PC-3 (cell line): ENCODE measurements at regions not wholly inside any gene's neighbourhood (a gene's known extent, or its start where the extent isn't known, plus 50 kb on each side); places are given as distances from the start of the nearest gene placed in this dataset.

Source experiments
- ATAC-seq: fragments of 200-7000 bp; cut with Tn5 transposase; 2 replicates; pipeline ENCODE4 v1.9.1; 2020; ENCODE audit warnings: mild to moderate bottlenecking, moderate library complexity
- BruUV-seq: library from RNA; stranded (reverse); fragments of 400-500 nt; replicated peaks from 2 replicates; lab custom pipeline; 2021; lab: Mats Ljungman, UMichigan
- CTCF ChIA-PET: fragments of 300-600 bp; sonication (Branson Sonifier 250); formaldehyde crosslinking; loops from one replicate; lab custom pipeline; 2022; ENCODE audit warnings: antibody characterized with exemption; lab: Charles Lee
- POLR2A ChIA-PET: fragments of 300-600 bp; sonication (Branson Sonifier 250); formaldehyde crosslinking; loops from one replicate; lab custom pipeline; 2022; ENCODE audit warnings: antibody characterized with exemption; ENCODE audit not compliant: unreplicated experiment; lab: Charles Lee
- DNase-seq: peaks from one replicate; pipeline ENCODE4 v3.0.0-alpha.2; 2015
- H2AFZ ChIP-seq: fragments of 300-600 bp; sonication (generic); 2 replicates; pipeline ENCODE4 v1.6.0; 2016; ENCODE audit warnings: antibody characterized with exemption, low read length
- H3F3A ChIP-seq: fragments of 300-600 bp; sonication (generic); one replicate; pipeline ENCODE4 v1.6.0; 2017; ENCODE audit warnings: antibody characterized with exemption, low read length, control low read depth, mild to moderate bottlenecking; ENCODE audit not compliant: unreplicated experiment
- H3K27ac ChIP-seq: fragments of 300-600 bp; sonication (generic); 2 replicates; pipeline ENCODE4 v1.5.1; 2016; ENCODE audit warnings: mild to moderate bottlenecking, low read length
- H3K27me3 ChIP-seq: fragments of 300-600 bp; sonication (generic); 2 replicates; pipeline ENCODE4 v1.6.1; 2016; ENCODE audit warnings: low read length, mixed read lengths
- H3K36me3 ChIP-seq: fragments of 300-600 bp; sonication (generic); 2 replicates; pipeline ENCODE4 v1.6.1; 2016; ENCODE audit warnings: low read depth, mixed run types, low read length, mixed read lengths
- H3K4me1 ChIP-seq: fragments of 300-600 bp; sonication (generic); 2 replicates; pipeline ENCODE4 v1.5.1; 2016; ENCODE audit warnings: low read length; ENCODE audit not compliant: insufficient read depth
- H3K4me2 ChIP-seq: fragments of 300-600 bp; sonication (generic); 2 replicates; pipeline ENCODE4 v1.6.0; 2016; ENCODE audit warnings: low read length
- H3K4me3 ChIP-seq: fragments of 300-600 bp; sonication (generic); 2 replicates; pipeline ENCODE4 v1.5.1; 2016; ENCODE audit warnings: mild to moderate bottlenecking, low read length, mixed read lengths
- H3K79me2 ChIP-seq: fragments of 300-600 bp; sonication (generic); 2 replicates; pipeline ENCODE4 v1.6.1; 2017; ENCODE audit warnings: low read length, mixed read lengths
- H3K9ac ChIP-seq: fragments of 300-600 bp; sonication (generic); 2 replicates; pipeline ENCODE4 v1.6.0; 2016; ENCODE audit warnings: mild to moderate bottlenecking, low read length
- H3K9me2 ChIP-seq: fragments of 300-600 bp; sonication (generic); replicated peaks from 2 replicates; pipeline ENCODE4 v1.6.1; 2016; ENCODE audit warnings: mixed run types, low read length, mixed read lengths
- H3K9me3 ChIP-seq: fragments of 300-600 bp; sonication (generic); 2 replicates; pipeline ENCODE4 v1.6.1; 2016; ENCODE audit warnings: low read length, mixed read lengths
- H4K20me1 ChIP-seq: fragments of 300-600 bp; sonication (generic); 2 replicates; pipeline ENCODE4 v1.6.1; 2016; ENCODE audit warnings: low read length, mixed read lengths
- EZH2 ChIP-seq: fragments of 300-600 bp; sonication (generic); IDR thresholded peaks from one replicate; pipeline ENCODE4 v1.6.1; 2017; ENCODE audit warnings: antibody characterized with exemption, mild to moderate bottlenecking, low read length; ENCODE audit not compliant: unreplicated experiment
- EZH2phosphoT487 ChIP-seq: fragments of 300-600 bp; sonication (generic); IDR thresholded peaks from 2 replicates; pipeline ENCODE4 v1.6.1; 2018; ENCODE audit warnings: mild to moderate bottlenecking, antibody characterized with exemption, low read length, borderline replicate concordance
- intact Hi-C: fragments of 100-400 bp; cut with micrococcal nuclease; formaldehyde crosslinking; loops from 2 replicates; pipeline ENCODE4 v1.9.0; 2023
- TF ChIP-seq, protein P1 (sequence below): fragments of 300-600 bp; sonication (generic); conservative IDR thresholded peaks from 2 replicates; pipeline ENCODE4 v1.5.1; 2017; ENCODE audit warnings: antibody characterized with exemption, low read depth, mild to moderate bottlenecking, low read length

DNA sequence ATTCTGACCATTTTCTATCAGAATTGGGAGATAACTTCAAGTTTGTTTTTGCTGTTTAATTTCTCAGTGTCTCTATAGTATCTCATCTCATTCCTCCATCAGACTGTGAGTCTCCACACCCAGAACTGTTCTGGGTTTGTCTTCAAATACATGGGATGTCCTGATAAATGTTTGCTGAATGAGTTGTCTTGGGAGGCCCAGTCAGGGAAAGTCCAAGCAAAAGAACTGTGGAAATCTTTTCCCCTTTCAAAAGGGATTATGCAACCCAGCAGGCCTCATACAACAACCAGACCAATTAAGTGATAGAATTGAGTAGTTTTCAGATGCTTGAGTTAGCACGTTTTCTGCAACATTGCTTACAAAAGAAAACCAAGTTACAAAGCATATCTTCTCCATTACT lies 324.4 kb downstream of the BRINP1 start:
- H4K20me1 ChIP-seq = no peaks in the 10 kb centered on the region
- CTCF ChIA-PET = no interaction called here
- no peaks in the 10 kb centered on the region for H3K27me3 ChIP-seq
- no peak overlapping the region for H3K4me3 ChIP-seq
- DNase-seq (no peak), ATAC-seq (no peak)
- H2AFZ ChIP-seq = no peak overlapping the region
- H3F3A ChIP-seq = no peaks in the 10 kb centered on the region
- H3K4me2 ChIP-seq = no peak overlapping the region
- H3K36me3 ChIP-seq = no peaks in the 10 kb centered on the region
- H3K9ac ChIP-seq = no peak overlapping the region
- no peaks in the 10 kb centered on the region for H3K79me2 ChIP-seq
- TF ChIP-seq, protein P1, sequence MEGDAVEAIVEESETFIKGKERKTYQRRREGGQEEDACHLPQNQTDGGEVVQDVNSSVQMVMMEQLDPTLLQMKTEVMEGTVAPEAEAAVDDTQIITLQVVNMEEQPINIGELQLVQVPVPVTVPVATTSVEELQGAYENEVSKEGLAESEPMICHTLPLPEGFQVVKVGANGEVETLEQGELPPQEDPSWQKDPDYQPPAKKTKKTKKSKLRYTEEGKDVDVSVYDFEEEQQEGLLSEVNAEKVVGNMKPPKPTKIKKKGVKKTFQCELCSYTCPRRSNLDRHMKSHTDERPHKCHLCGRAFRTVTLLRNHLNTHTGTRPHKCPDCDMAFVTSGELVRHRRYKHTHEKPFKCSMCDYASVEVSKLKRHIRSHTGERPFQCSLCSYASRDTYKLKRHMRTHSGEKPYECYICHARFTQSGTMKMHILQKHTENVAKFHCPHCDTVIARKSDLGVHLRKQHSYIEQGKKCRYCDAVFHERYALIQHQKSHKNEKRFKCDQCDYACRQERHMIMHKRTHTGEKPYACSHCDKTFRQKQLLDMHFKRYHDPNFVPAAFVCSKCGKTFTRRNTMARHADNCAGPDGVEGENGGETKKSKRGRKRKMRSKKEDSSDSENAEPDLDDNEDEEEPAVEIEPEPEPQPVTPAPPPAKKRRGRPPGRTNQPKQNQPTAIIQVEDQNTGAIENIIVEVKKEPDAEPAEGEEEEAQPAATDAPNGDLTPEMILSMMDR = no peak
- no peak for TF ChIP-seq EZH2phosphoT487
- TF ChIP-seq EZH2 = no peak
- BruUV-seq = no TSS peak
- intact Hi-C loops = no loop called here
- POLR2A ChIA-PET = no interaction called here
- H3K27ac ChIP-seq = no peak overlapping the region
- H3K9me3 ChIP-seq = no peaks in the 10 kb centered on the region
- H3K4me1 ChIP-seq = no peaks in the 10 kb centered on the region
- no peaks in the 10 kb centered on the region for H3K9me2 ChIP-seq

DNA sequence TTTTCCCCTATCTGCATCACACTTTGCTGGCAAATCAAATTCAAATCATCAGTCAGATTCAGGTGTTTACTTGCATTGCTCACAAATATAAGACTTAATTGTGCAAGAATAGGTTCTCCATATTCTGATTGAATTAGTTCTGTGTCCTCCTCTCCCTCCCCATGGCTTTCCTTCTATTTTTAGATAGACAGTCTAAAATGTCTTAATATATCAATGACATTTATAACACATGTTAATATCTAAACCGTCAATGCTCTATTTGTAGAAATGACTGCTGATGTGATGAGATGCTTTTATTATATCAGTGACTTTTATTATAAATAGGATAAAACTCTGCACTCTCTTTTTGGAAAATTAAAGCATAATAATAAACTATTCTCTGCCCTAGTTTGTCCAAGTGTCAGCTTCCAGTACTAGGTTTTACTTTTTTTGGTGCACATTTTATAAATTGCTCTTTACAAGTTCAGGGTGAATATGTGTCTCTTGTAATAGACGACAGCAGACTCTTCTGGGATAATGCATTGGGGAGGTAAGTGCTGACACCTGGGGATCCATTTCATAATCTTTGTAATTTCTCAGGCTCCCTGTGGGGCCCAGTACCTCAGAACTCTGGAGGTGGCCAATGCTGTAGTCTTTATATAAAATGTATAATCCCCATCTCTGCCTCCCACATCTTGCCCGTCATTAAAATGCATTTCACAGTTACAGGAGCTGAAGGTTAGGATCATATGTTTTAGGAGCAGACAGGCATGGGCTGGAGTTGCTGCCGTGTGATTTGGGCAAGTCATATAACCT lies 321.5 kb downstream of the BRINP1 start:
- ATAC-seq = no peak
- Histone ChIP-seq H4K20me1 (no peaks in the 10 kb centered on the region), H3K9me2 (no peaks in the 10 kb centered on the region), H3K4me2 (no peak overlapping the region), H3K79me2 (no peaks in the 10 kb centered on the region), H3K27me3 (no peaks in the 10 kb centered on the region), H3K4me1 (no peaks in the 10 kb centered on the region), H3K4me3 (no peak overlapping the region), H3K9ac (no peak overlapping the region), H3K9me3 (no peaks in the 10 kb centered on the region), H3K27ac (no peak overlapping the region), H2AFZ (no peak overlapping the region), H3F3A (no peaks in the 10 kb centered on the region), H3K36me3 (no peaks in the 10 kb centered on the region)
- intact Hi-C loops = no loop called here
- POLR2A ChIA-PET = no interaction called here
- no peak for DNase-seq
- BruUV-seq = no TSS peak
- CTCF ChIA-PET = no interaction called here
- TF ChIP-seq, protein P1 = no peak
- TF ChIP-seq EZH2phosphoT487 = no peak
- no peak for TF ChIP-seq EZH2

DNA sequence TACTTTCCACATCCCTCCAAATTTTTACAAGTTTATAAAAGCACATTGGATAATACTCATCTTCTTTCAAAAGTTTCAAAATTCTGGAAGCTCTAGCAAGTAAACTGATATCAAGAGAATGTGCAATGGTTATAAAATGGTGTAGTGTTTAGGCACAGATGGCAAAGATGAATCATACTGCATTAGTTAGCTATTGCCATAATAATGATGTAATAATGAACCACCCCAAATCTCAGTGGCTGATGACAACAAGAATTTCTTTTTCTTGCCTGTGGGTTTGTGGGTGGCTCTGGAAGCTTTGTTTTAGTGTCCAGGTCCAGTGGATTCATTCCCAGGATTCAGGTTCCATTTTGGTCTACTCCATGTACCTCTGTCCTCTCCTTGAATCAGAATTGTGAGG lies 319.0 kb downstream of the BRINP1 start:
- no TSS peak for BruUV-seq
- Histone ChIP-seq H3K79me2 (no peaks in the 10 kb centered on the region), H3K27me3 (no peaks in the 10 kb centered on the region), H3K9ac (no peak overlapping the region), H3K9me3 (no peaks in the 10 kb centered on the region), H3K4me1 (no peaks in the 10 kb centered on the region), H3K9me2 (no peaks in the 10 kb centered on the region), H2AFZ (no peak overlapping the region), H3F3A (no peaks in the 10 kb centered on the region), H3K36me3 (no peaks in the 10 kb centered on the region), H3K4me3 (no peak overlapping the region), H4K20me1 (no peaks in the 10 kb centered on the region), H3K27ac (no peak overlapping the region), H3K4me2 (no peak overlapping the region)
- intact Hi-C loops = no loop called here
- ATAC-seq (no peak), DNase-seq (no peak)
- ChIA-PET POLR2A (no interaction called here), CTCF (no interaction called here)
- TF ChIP-seq, protein P1 = no peak
- TF ChIP-seq EZH2phosphoT487 = no peak
- no peak for TF ChIP-seq EZH2
